ENCODE measurements at regions not wholly inside any gene's neighbourhood (a gene's known extent, or its start where the extent isn't known, plus 50 kb on each side); places are given as distances from the start of the nearest gene placed in this dataset.

- TF ChIP-seq EGR1 (IDR thresholded peaks at IDR 0.05; ENCODE audit: borderline replicate concordance, low read depth, low read length): no peak
- Histone ChIP-seq H3K79me1 (ENCODE audit: low read depth, low read length) (no peaks in the 10 kb centered on the region), H4K91ac (replicated peaks; ENCODE audit: insufficient read length, low read length) (no peak overlapping the region), H4K20me1 (replicated peaks in 1 of 2; ENCODE audit: control insufficient read depth in 1 of 2, insufficient read depth in 2 of 2, low read length in 2 of 2) (no peaks in the 10 kb centered on the region), H3K9me3 (ENCODE audit: insufficient read depth in 2 of 2, low read depth in 1 of 2, low read length in 1 of 2) (no peaks in the 10 kb centered on the region), H4K8ac (ENCODE audit: extremely low read depth, insufficient read depth, low read length) (no peak overlapping the region), H2BK120ac (replicated peaks; ENCODE audit: low read depth, low read length) (no peak overlapping the region), H3K56ac (replicated peaks; ENCODE audit: insufficient read length, low read depth, low read length) (no peak overlapping the region), H2BK20ac (ENCODE audit: low read length) (no peak overlapping the region), H2BK15ac (ENCODE audit: low read length) (no peak overlapping the region), H3K4ac (replicated peaks; ENCODE audit: insufficient read length, low read depth, low read length) (no peak overlapping the region), H3K14ac (ENCODE audit: insufficient read length) (no peak overlapping the region), H2AFZ (ENCODE audit: low read length) (no peak overlapping the region), H3K9ac (replicated peaks in 1 of 4; ENCODE audit: extremely low read depth in 1 of 4, low read depth in 3 of 4, low read length in 3 of 4) (no peak overlapping the region), H2AK5ac (ENCODE audit: low read depth, low read length) (no peak overlapping the region), H3K23me2 (ENCODE audit: low read depth, low read length) (no peaks in the 10 kb centered on the region), H3K23ac (ENCODE audit: insufficient read length) (no peak overlapping the region), H2BK5ac (ENCODE audit: low read depth, low read length) (no peak overlapping the region), H3K4me3 (ENCODE audit: extremely low read depth in 1 of 4, insufficient read depth in 2 of 4, low read depth in 3 of 4, low read length in 4 of 4) (no peak overlapping the region), H3K4me1 (replicated peaks in 1 of 4; ENCODE audit: control insufficient read depth in 3 of 4, insufficient read depth in 4 of 4, low read length in 3 of 4) (no peaks in the 10 kb centered on the region; a peak in 1 of 7 replicates), H3K27ac (ENCODE audit: low read depth, low read length) (no peak overlapping the region), H4K5ac (ENCODE audit: insufficient read length, low read depth, low read length) (no peak overlapping the region), H2BK12ac (ENCODE audit: low read depth, low read length) (no peak overlapping the region), H3K36me3 (ENCODE audit: control insufficient read depth in 2 of 4, insufficient read depth in 4 of 4, low read length in 3 of 4) (no peaks in the 10 kb centered on the region), H3K27me3 (replicated peaks in 1 of 4; ENCODE audit: control insufficient read depth in 3 of 4, extremely low read depth in 1 of 4, insufficient read depth in 3 of 4, low read length in 3 of 4) (no peaks in the 10 kb centered on the region), H3K79me2 (ENCODE audit: control insufficient read depth in 1 of 2, insufficient read depth in 2 of 2, low read length in 2 of 2) (no peaks in the 10 kb centered on the region), H3K18ac (ENCODE audit: extremely low read depth, low read length) (no peak overlapping the region), H3K4me2 (ENCODE audit: insufficient read depth in 1 of 2, low read depth in 2 of 2, low read length in 2 of 2) (no peak overlapping the region)
- CTCF ChIA-PET (ENCODE audit: partially characterized antibody): no interaction called here
- POLR2A ChIA-PET (ENCODE audit: partially characterized antibody): no interaction called here
- DNase-seq (ENCODE audit: low read depth in 1 of 2, low spot score in 2 of 2) (no peak), FAIRE-seq (no peak)
- WGBS, 2 experiments (ENCODE audit: extremely low coverage in 1 of 2, insufficient coverage in 1 of 2, insufficient read length in 1 of 2, insufficient replicate concordance in 2 of 2, low coverage in 1 of 2, low lambda C conversion rate in 2 of 2, missing lambda C conversion rate in 1 of 2): 91% methylated on average over 1 of the region's 1 CpG; no CpG with 5 or more reads in 1 of the 2 experiments
Measured at GRCh38 chr11:87639753-87640364, 535.4 kb downstream of the RAB38 start.
